Osteoblast (primary cell): ENCODE measurements at regions not wholly inside any gene's neighbourhood (a gene's known extent, or its start where the extent isn't known, plus 50 kb on each side); places are given as distances from the start of the nearest gene placed in this dataset.
"Not testable (repeated sequence)": the region's sequence is repeated elsewhere in the genome, so short reads cannot be mapped to it uniquely, and the experiment has no call there.

Experiments
- DNase-seq: peaks from one replicate; pipeline ENCODE4 v3.0.0; 2011; ENCODE audit warnings: low spot score, mixed read lengths; ENCODE audit not compliant: insufficient read length; ENCODE audit errors: missing footprints
- H2AFZ ChIP-seq: 2 replicates; pipeline ENCODE4 v1.6.0; 2011; ENCODE audit warnings: mild to moderate bottlenecking, low read length
- H3K27ac ChIP-seq: 2 replicates; pipeline ENCODE4 v1.5.1; 2011; ENCODE audit warnings: mild to moderate bottlenecking, low read depth, low read length, moderate library complexity
- H3K27me3 ChIP-seq: 2 replicates; pipeline ENCODE4 v1.6.0; 2012; ENCODE audit warnings: mild to moderate bottlenecking, control low read depth, inconsistent platforms, low read length, moderate library complexity; ENCODE audit not compliant: insufficient read depth
- H3K36me3 ChIP-seq: 2 replicates; pipeline ENCODE4 v1.5.1; 2011; ENCODE audit warnings: mild to moderate bottlenecking, low read length, control low read depth, moderate library complexity; ENCODE audit not compliant: insufficient read depth
- H3K4me1 ChIP-seq: 2 replicates; pipeline ENCODE4 v1.5.1; 2011; ENCODE audit warnings: mild to moderate bottlenecking, low read length, control low read depth, moderate library complexity; ENCODE audit not compliant: insufficient read depth
- H3K4me2 ChIP-seq: 2 replicates; pipeline ENCODE4 v1.6.0; 2011; ENCODE audit warnings: mild to moderate bottlenecking, low read length; ENCODE audit not compliant: insufficient read depth
- H3K4me3 ChIP-seq: fragments of 200-600 bp; sonication (generic); 3 replicates; pipeline ENCODE4 v1.5.1; 2012; ENCODE audit warnings: mild to moderate bottlenecking, low read length, inconsistent platforms; ENCODE audit not compliant: insufficient read depth
- H3K79me2 ChIP-seq: 2 replicates; pipeline ENCODE4 v1.6.0; 2012; ENCODE audit warnings: mild to moderate bottlenecking, low read length, control low read depth, inconsistent platforms; ENCODE audit not compliant: insufficient read depth
- H3K9me3 ChIP-seq: 2 replicates; pipeline ENCODE4 v1.5.1; 2011; ENCODE audit warnings: low read depth, low read length, control low read depth
- H4K20me1 ChIP-seq: 2 replicates; pipeline ENCODE4 v1.6.0; 2012; ENCODE audit warnings: mild to moderate bottlenecking, low read length, control low read depth; ENCODE audit not compliant: insufficient read depth
- CTCF ChIP-seq: IDR thresholded peaks from 2 replicates; pipeline ENCODE4 v1.5.1; 2011; ENCODE audit warnings: mild to moderate bottlenecking, low read depth, low read length, moderate library complexity; ENCODE audit errors: extremely low read depth

- DNase-seq: no peak
- no peaks in the 10 kb centered on the region for H3K79me2 ChIP-seq
- H3K36me3 ChIP-seq: no peaks in the 10 kb centered on the region
- no peaks in the 10 kb centered on the region for H4K20me1 ChIP-seq
- H3K4me3 ChIP-seq: no peak overlapping the region
- H3K27me3 ChIP-seq: no peaks in the 10 kb centered on the region
- no peak overlapping the region for H3K4me2 ChIP-seq
- H3K4me1 ChIP-seq: peaks cover 11% of the 10 kb centered on the region
- H3K27ac ChIP-seq: no peak overlapping the region
- H2AFZ ChIP-seq: no peak overlapping the region
- no peaks in the 10 kb centered on the region for H3K9me3 ChIP-seq
- TF ChIP-seq CTCF: no peak
These were observed 145.9 kb upstream of the TBX3 start for GRCh38 chr12:114829833-114830232.

- not testable (repeated sequence) for H3K79me2 ChIP-seq, H3K4me1 ChIP-seq, DNase-seq, H3K4me2 ChIP-seq, H3K4me3 ChIP-seq, H3K27ac ChIP-seq, H3K36me3 ChIP-seq, H3K27me3 ChIP-seq, H2AFZ ChIP-seq, H3K9me3 ChIP-seq, H4K20me1 ChIP-seq
These were observed 145.3 kb upstream of the TBX3 start for GRCh38 chr12:114829244-114829643.

GRCh38 chr12:114827461-114827860 is 143.5 kb upstream of the TBX3 start:
- Histone ChIP-seq H3K4me1 (no peaks in the 10 kb centered on the region), H2AFZ (no peak overlapping the region), H4K20me1 (no peaks in the 10 kb centered on the region), H3K4me3 (no peak overlapping the region), H3K27ac (no peak overlapping the region), H3K4me2 (no peak overlapping the region), H3K36me3 (no peaks in the 10 kb centered on the region), H3K9me3 (no peaks in the 10 kb centered on the region), H3K79me2 (no peaks in the 10 kb centered on the region), H3K27me3 (peaks cover 7% of the 10 kb centered on the region)
- TF ChIP-seq CTCF: no peak
- no peak for DNase-seq

DNA sequence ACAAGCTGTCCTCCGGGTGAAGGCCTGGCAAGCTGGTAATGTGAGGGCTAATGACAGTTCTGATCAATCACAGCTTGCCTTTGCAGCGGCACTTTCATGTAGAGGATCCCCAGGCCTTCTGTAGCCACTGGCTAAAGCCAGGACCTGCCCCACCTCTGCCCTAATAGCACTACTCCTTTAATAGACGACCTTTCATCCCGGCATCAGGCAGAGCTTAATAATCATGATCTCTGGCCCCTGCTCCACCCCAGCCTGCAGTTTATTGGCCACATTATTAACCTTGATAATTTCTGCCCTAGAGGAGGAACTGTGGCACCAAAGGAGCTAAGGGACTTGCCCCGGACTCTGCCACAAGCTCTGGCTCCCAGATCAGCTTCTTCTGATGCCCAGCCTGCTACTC is 142.3 kb upstream of the TBX3 start:
- Histone ChIP-seq H3K79me2 (no peaks in the 10 kb centered on the region), H2AFZ (no peak overlapping the region), H3K4me2 (no peak overlapping the region), H3K36me3 (no peaks in the 10 kb centered on the region), H3K4me1 (no peaks in the 10 kb centered on the region), H4K20me1 (no peaks in the 10 kb centered on the region), H3K27ac (no peak overlapping the region), H3K27me3 (peaks cover 7% of the 10 kb centered on the region), H3K9me3 (no peaks in the 10 kb centered on the region), H3K4me3 (no peak overlapping the region)
- DNase-seq: no peak
- TF ChIP-seq CTCF: no peak

- no peaks in the 10 kb centered on the region for H3K9me3 ChIP-seq
These were observed 139.7 kb upstream of the TBX3 start for GRCh38 chr12:114823724-114824123.

More at GRCh38 chr12:114823724-114824123, 139.7 kb upstream of the TBX3 start:
- H3K27ac ChIP-seq: no peak overlapping the region
- DNase-seq: no peak
- no peak overlapping the region for H3K4me3 ChIP-seq
- no peak overlapping the region for H2AFZ ChIP-seq
- no peaks in the 10 kb centered on the region for H4K20me1 ChIP-seq
- no peak for TF ChIP-seq CTCF
- H3K79me2 ChIP-seq: no peaks in the 10 kb centered on the region
- no peaks in the 10 kb centered on the region for H3K4me1 ChIP-seq
- H3K27me3 ChIP-seq: peaks cover 7% of the 10 kb centered on the region
- H3K4me2 ChIP-seq: no peak overlapping the region
- H3K36me3 ChIP-seq: no peaks in the 10 kb centered on the region
